ENCODE measurements at regions not wholly inside any gene's neighbourhood (a gene's known extent, or its start where the extent isn't known, plus 50 kb on each side); places are given as distances from the start of the nearest gene placed in this dataset.
"Not testable (repeated sequence)": the region's sequence is repeated elsewhere in the genome, so short reads cannot be mapped to it uniquely, and the experiment has no call there.

DNA sequence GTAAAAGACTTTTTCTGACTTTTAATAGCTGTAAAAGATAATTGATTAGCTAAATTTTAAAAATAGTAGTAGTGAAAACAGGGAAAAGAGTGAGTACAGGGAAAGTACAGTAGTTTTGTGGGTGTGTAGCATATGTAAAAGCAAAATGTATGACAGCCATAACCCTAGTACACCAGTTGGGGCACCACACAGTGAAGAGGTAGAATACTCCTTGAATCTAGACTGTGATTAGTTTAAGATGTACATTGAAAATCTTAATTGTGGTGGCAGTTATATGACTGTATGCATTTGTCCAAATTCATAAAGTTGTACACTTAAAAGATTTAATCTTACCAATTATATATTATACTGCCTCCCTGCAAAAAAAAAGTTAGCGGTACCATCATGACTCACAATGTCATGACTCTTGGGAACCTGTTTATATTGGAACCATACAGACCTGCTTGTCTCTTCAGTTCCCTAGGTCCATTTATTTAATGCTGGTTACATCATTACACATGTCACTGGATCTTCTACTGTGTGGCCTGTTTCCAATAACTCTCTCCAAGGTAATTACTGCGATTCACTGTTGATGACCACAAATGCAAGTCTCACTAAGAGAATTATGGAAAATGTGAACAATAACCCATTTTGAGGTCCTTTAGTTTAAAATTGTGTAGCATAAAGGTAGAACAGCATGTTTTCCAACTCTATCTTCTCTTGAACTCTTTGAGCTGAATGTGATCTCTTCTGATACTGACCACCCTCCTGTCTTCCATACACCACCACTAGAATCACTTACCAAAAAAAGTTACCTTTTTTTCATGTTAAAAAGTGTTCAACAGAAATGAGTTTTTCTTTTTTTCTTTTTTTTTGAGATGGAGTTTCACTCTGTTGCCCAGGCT is 264.2 kb upstream of the AMIGO2 start:
- DNase-seq: no peak

GRCh38 chr12:47340411-47341015 is 260.8 kb upstream of the AMIGO2 start:
- DNase-seq: no peak

DNA sequence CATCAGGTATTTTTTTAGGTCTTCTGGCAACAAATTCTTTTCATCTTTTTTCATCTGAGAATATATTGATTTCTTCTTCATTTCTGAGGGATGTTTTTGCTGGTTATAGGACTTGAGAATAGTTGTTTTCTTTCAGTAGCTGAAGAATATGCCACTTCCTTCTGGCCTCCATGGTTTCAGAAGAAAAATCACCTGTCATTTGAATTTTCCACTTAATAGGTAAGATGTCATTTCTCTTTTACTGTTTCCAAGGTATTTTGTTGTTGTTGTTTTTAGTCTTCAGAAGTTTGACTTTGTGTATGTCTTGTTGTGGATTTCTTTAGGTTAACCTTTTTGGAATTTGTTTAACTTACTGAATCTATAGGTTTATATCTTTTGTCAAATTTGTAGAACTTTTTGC is 257.8 kb upstream of the AMIGO2 start:
- no peak for DNase-seq

GRCh38 chr12:47333271-47333858 is 253.6 kb upstream of the AMIGO2 start:
- DNase-seq: not testable (repeated sequence)

DNA sequence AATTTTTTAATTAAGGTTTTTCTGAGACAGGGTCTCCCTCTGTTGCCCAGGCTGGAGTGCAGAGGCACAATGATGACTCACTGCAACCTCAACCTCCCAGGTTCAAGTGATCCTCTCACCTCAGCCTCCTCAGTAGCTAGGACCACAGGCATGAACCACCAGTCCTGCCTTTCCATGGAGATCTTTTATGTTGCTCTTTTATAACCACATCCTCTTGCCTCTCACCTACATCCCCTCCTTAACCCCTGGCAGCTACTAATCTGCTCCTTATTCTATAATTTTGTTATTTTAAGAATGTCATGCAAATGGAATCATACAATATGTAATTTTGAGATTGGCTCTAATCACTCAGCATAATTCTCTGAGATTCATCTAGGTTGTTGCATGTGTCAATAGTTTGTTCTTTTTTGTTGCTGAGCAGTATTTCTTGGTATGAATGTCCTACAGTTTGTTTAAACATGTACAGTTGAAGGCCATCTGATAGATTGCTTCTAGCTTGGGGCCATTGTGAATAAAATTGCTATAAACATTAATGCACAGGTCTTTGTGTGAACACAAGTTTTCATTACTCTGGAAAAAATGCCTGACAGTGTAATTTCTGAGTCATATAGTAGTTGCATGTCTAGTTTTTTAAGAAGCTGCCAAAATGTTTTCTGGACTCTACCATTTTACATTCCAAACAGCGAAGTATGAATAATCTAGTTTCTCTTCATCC is 249.2 kb upstream of the AMIGO2 start:
- no peak for DNase-seq

- DNase-seq: no peak
Measured at GRCh38 chr12:47326190-47326589, 246.4 kb upstream of the AMIGO2 start.

DNA sequence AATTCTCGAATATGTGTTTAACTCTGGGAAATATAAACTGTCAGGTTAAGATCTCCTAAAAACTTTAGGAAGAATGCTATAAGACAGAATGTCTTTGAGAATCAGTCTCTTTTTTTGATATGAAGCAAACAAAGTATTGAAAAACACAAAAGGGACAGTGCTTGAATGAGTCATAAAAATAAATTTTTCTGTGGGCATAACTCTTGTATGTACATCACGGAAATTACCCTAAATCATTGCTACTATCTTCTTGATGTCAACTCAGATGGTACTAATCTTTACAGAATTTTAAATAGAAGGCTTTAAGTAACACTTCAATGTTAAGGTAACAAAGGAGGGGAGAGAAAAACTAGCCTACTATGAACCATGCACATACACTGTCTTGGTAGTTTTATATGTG is 244.0 kb upstream of the AMIGO2 start:
- DNase-seq: no peak

DNA sequence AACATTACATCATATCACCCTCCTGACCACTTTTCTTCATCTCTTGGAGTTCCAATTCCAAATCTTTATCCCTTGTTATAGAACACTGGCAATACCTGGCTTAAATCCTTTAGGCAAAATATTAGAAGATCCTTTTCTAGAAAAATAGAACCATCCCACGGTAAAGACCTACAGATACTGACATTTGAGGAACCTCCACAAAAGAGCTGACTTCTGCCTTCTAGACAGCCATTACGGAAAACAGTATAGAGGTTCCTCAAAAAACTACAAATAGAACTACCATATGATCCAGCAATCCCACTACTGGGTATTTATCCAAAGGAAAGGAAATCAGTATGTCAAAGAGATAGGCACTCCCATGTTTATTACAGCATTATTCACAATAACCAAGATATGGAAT is 241.7 kb upstream of the AMIGO2 start:
- DNase-seq: no peak

DNA sequence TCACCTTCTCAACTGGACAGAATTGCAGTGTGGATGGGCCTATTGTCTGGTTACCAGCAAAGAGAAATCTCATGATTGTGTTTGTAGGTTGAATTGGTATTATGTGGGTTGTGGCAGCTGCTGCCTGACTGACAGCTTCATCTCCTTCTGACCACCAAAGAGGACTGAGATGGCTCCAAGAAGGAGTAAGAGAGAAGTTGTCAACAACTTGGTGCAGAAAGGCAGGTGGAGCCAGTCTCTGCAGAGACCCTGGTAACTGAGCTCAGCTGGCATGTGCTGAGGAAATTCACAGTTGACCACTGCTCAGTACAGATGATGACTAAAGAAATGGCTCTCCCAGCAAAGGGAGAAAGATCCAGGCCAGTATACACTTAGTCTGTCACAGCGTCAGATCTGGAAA is 240.0 kb upstream of the AMIGO2 start:
- no peak for DNase-seq

GRCh38 chr12:47318963-47319362 is 239.2 kb upstream of the AMIGO2 start:
- no peak for DNase-seq

DNA sequence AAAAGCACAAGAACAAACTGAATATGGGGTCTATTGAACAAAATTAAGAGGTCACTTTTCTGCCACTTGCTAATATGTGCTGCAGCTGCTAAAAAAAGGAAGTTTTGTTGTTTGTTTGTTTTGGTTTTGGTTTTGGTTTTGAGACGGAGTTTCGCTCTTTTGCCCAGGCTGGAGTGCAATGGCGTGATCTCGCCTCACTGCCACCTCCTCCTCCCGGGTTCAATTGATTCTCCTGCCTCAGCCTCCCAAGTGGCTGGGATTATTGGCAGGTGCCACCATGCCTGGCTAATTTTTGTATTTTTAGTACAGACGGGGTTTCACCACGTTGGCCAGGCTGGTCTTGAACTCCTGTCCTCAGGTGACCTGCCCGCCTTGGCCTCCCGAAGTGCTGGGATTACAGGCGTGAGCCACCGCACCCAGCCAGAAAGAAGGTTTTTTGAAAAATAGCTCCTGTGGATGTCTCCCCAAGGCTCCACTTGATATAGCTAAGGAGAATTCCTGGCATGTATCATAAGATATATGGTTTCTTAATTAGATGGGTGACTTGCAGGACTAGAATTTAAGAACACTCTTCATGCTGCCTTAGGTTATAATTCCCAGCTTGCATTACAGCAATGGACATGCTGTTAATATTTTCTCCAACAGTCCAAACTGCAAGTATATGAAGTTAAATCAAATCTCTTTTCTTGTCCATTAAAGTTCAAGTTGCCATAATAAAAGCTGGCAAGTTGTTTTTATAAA is 237.6 kb upstream of the AMIGO2 start:
- no peak for DNase-seq

- DNase-seq: no peak
Measured at GRCh38 chr12:47316609-47317049, 236.9 kb upstream of the AMIGO2 start.

- no peak for DNase-seq
Measured at GRCh38 chr12:47314996-47315395, 235.2 kb upstream of the AMIGO2 start.

DNA sequence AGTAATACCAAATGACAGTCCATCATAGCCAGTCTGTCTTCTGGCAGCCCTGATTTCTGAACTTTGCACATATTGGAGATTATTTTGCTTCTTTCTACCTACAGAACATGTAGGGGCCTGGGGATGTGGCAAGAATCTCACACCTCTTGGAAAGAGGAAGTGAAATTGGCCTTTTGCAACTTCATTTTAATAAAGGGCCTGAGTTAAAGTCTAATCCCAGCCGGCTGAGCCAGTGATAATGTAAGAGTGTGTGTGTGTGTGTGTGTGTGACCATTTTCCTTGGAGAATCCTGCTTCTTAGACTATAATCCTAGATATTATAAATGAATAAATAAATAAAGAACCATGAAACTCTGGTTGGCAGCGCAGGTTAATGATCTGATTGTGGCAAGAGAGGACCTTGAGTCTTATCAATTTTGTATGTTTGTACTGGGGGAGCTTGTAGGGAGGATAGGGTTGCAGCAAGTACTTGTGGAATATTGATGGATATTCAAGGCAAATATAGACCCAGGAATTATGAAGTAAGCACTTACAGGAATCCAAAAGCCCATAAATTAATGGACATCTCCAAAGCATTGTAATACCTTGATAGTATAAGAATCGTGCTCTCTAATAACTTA is 233.2 kb upstream of the AMIGO2 start:
- DNase-seq: no peak

GRCh38 chr12:47312147-47312546 is 232.4 kb upstream of the AMIGO2 start:
- no peak for DNase-seq

DNA sequence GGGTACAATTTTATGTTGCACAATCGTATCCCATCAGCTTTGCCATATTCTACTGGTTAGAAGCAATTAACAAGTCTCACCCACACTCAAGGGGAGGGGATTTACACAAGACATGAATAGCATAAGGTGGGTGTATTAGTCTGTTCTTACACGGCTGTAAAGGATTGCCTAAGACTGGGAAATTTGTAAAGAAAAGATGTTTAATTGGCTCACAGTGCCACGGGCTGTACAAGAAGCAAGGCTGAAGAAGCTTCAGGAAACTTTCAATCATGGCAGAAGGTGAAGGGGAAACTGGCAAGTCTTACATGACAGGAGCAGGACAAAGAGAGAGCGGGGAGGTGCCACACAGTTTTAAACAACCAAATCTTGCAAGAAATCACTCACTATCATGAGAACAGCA is 231.8 kb upstream of the AMIGO2 start:
- no peak for DNase-seq

- DNase-seq: no peak
Measured at GRCh38 chr12:47311010-47311409, 231.3 kb upstream of the AMIGO2 start.

GRCh38 chr12:47308672-47309071 is 228.9 kb upstream of the AMIGO2 start:
- DNase-seq: no peak

DNA sequence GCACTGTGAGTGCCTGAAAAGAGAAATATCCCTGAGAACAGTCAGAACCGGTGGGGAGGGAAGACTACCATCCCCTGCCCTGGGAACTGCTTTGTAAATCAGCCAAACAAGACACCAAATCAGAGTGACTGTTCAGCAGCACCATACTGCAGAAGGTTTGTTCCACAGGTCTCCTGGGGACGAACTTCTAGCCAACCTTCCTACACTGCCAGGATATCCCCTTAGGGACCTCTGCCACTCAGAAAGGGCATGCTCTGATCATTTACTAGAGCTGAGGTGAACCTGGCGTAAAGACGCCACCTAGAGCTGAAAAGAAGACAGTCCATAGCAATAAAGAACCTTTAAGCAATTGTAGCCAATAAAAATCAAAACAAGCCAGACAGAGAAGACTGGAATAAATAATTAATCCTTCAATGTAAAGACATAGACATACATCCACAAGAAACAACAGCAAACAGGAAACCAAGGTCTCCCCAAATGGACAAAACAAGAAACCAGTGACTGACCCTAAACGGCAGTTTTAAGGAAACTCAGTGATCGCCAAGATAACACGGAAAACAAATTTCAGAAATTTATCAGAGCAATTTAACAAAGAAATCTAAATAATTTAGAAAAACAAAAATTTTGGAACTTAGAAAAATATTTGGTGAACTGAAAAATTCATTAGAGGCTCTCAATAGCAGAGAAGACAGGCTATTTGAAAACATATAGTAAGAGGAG is 228.1 kb upstream of the AMIGO2 start:
- DNase-seq: peak; percentile 53 to 57

DNA sequence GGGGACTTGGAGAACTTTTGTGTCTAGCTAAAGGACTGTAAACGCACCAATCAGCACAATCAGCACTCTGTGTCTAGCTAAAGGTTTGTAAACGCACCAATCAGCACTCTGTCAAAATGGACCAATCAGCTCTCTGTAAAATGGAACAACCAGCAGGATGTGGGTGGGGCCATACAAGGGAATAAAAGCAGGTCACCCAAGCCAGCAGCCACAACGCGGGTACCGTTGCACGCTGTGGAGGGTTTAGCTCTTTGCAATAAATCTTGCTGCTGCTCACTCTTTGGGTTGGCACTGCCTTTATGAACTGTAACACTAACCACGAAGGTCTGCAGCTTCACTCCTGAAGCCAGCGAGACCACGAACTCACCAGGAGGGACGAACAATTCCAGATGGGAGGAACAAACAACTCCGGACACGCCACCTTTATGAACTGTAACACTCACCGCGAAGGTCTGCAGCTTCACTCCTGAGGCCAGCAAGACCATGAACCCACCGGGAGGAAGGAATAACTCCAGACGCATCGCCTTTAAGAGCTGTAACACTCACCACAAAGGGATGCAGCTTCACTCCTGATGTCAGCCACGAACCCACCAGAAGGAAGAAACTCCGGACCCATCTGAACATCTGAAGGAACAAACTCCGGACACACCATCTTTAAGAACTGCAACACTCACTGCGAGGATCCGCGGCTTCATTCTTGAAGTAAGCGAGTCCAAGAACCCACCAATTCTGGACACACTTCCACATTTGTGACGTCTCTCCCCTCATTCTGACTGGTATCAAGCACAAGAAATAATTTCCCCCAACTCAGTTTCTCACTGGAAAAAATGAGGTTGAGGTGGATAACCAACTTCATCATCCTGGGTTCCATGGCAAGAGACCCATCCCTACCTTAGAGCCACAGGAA is 227.3 kb upstream of the AMIGO2 start:
- not testable (repeated sequence) for DNase-seq
